Suprapubic skin (tissue), 4 donors: ENCODE measurements at regions not wholly inside any gene's neighbourhood (a gene's known extent, or its start where the extent isn't known, plus 50 kb on each side); places are given as distances from the start of the nearest gene placed in this dataset.

Experiments used
- DNase-seq, 2 donors: peaks; one replicate each; pipeline ENCODE4 v3.0.0-alpha.2; 2019; ENCODE audit warnings: low spot score in 2 of 2
- H3K27ac ChIP-seq: fragments of 200-600 bp; sonication (generic); one replicate; pipeline ENCODE4 v1.5.1; 2019
- H3K27me3 ChIP-seq: fragments of 200-600 bp; sonication (generic); one replicate; pipeline ENCODE4 v1.5.1; 2019
- H3K36me3 ChIP-seq: fragments of 200-600 bp; sonication (generic); one replicate; pipeline ENCODE4 v1.5.1; 2019
- H3K4me1 ChIP-seq: fragments of 200-600 bp; sonication (generic); one replicate; pipeline ENCODE4 v1.5.1; 2019
- H3K4me3 ChIP-seq: fragments of 200-600 bp; sonication (generic); one replicate; pipeline ENCODE4 v1.5.1; 2019; ENCODE audit warnings: mild to moderate bottlenecking
- H3K9me3 ChIP-seq: fragments of 200-600 bp; sonication (generic); one replicate; pipeline ENCODE4 v1.5.1; 2019
- EP300 ChIP-seq: sonication (generic); formaldehyde crosslinking; IDR thresholded peaks from one replicate; pipeline ENCODE4 v1.6.1; 2017; ENCODE audit warnings: antibody characterized with exemption
- POLR2A ChIP-seq, 2 donors: fragments of 450-650 bp; IDR thresholded peaks; one replicate each; pipeline ENCODE4 v1.6.1; 2017; ENCODE audit warnings: antibody characterized with exemption in 2 of 2, mild to moderate bottlenecking in 2 of 2, moderate library complexity in 2 of 2
- POLR2AphosphoS5 ChIP-seq, 3 donors: sonication (generic); formaldehyde crosslinking; IDR thresholded peaks; one replicate each; pipeline ENCODE4 v1.6.1; 2017; ENCODE audit warnings: antibody characterized with exemption in 3 of 3
- WGBS: methylation state at CpG from one replicate; pipeline ENCODE4 v1.1.5; 2018; 5-methylcytosine and 5-hydroxymethylcytosine counted together
- TF ChIP-seq, protein P1 (sequence below), 2 donors: fragments of 200-600 bp in 1 of 2; fragments of 450-650 bp in 1 of 2; sonication (generic) in 1 of 2; IDR thresholded peaks; one replicate each; pipeline ENCODE4 v1.5.1; 2016 to 2019; ENCODE audit warnings: antibody characterized with exemption in 2 of 2, mild to moderate bottlenecking in 1 of 2, moderate library complexity in 1 of 2

DNA sequence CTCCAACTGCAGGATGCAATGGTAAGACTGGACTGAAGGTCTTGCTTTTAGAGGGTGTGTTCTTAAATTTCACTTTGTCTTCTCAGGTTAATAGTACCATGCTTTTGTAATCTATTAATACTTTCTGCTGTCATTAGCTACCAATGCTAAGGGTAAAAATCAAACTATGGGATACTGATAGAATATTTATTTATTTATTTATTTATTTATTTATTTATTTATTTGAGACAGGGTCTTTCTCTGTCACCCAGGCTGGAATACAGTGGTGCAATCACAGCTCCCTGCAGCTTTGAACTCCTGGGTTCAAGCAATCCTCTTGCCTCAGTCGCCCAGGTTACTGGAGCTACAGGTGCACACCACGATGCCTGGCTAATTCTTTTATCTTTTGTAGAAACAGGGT is 152.1 kb downstream of the SPP2 start:
- Histone ChIP-seq H3K36me3 (no peaks in the 10 kb centered on the region), H3K27ac (no peak overlapping the region), H3K9me3 (no peaks in the 10 kb centered on the region), H3K4me1 (peaks cover 15% of the 10 kb centered on the region), H3K4me3 (no peak overlapping the region), H3K27me3 (no peaks in the 10 kb centered on the region)
- TF ChIP-seq, protein P1, sequence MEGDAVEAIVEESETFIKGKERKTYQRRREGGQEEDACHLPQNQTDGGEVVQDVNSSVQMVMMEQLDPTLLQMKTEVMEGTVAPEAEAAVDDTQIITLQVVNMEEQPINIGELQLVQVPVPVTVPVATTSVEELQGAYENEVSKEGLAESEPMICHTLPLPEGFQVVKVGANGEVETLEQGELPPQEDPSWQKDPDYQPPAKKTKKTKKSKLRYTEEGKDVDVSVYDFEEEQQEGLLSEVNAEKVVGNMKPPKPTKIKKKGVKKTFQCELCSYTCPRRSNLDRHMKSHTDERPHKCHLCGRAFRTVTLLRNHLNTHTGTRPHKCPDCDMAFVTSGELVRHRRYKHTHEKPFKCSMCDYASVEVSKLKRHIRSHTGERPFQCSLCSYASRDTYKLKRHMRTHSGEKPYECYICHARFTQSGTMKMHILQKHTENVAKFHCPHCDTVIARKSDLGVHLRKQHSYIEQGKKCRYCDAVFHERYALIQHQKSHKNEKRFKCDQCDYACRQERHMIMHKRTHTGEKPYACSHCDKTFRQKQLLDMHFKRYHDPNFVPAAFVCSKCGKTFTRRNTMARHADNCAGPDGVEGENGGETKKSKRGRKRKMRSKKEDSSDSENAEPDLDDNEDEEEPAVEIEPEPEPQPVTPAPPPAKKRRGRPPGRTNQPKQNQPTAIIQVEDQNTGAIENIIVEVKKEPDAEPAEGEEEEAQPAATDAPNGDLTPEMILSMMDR (IDR thresholded peaks at IDR 0.05), result no peak
- no peak for TF ChIP-seq POLR2A (IDR thresholded peaks at IDR 0.05)
- no peak for TF ChIP-seq EP300
- TF ChIP-seq POLR2AphosphoS5 (IDR thresholded peaks at IDR 0.05), result no peak
- no peak for DNase-seq
- 96% methylated on average over 2 of the region's 2 CpGs for WGBS

DNA sequence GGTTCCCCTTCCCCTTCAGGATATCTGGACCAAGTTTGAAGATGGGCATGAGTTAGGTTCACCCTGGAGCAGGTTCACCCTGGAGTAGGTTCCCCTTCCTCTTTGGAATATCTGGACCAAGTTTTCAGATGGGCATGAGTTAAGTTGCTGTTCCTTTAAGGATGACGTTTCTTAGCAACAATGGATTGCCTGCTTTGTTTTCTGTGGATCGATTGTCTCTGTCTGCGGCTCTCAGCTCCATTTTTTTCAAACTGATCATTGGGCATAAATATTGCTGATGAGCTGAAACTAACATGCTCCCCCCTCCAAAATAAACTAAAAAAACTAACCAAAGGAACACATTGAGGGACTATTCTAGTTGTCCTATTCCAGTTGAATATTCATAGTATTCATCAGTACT is 149.5 kb downstream of the SPP2 start:
- no peaks in the 10 kb centered on the region for H3K27me3 ChIP-seq
- TF ChIP-seq POLR2AphosphoS5 (IDR thresholded peaks at IDR 0.05), result no peak
- TF ChIP-seq, protein P1 (IDR thresholded peaks at IDR 0.05), result no peak
- TF ChIP-seq EP300, result no peak
- no peak for TF ChIP-seq POLR2A (IDR thresholded peaks at IDR 0.05)

DNA sequence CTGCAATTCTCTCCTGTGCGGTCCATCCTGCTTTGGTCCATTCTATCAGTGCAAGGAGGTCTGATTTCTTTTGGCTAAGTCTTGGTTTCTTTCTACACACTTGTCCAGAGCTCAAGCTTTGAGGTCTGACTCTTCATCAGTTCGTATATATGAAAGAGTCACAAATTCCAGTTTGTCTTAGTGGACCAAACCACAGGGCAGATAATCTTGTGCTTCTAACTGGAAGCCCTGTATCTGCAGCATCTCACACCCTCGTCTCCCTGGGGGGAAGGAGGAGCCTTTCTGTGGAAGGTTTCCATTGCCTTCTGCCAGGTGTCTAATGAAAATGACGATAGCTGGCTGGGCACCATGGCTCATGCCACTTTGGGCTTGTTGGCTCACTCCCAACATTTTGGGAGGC is 148.5 kb downstream of the SPP2 start:
- H3K27ac ChIP-seq, result no peak overlapping the region
- no peaks in the 10 kb centered on the region for H3K36me3 ChIP-seq
- no peak overlapping the region for H3K4me3 ChIP-seq
- WGBS, result 52% methylated on average over 3 of the region's 4 CpGs
- H3K9me3 ChIP-seq, result no peaks in the 10 kb centered on the region
- H3K4me1 ChIP-seq, result peaks cover 15% of the 10 kb centered on the region
- TF ChIP-seq EP300 (no peak), POLR2A (IDR thresholded peaks at IDR 0.05) (no peak), POLR2AphosphoS5 (IDR thresholded peaks at IDR 0.05) (no peak)
- TF ChIP-seq, protein P1 (IDR thresholded peaks at IDR 0.05), result no peak
- no peak for DNase-seq
- no peaks in the 10 kb centered on the region for H3K27me3 ChIP-seq

More for the DNA sequence above, 149.5 kb downstream of the SPP2 start:
- Histone ChIP-seq H3K27ac (no peak overlapping the region), H3K9me3 (no peaks in the 10 kb centered on the region), H3K4me3 (no peak overlapping the region), H3K36me3 (no peaks in the 10 kb centered on the region), H3K4me1 (peaks cover 15% of the 10 kb centered on the region)
- 41% methylated on average over 3 of the region's 3 CpGs for WGBS
- no peak for DNase-seq

DNA sequence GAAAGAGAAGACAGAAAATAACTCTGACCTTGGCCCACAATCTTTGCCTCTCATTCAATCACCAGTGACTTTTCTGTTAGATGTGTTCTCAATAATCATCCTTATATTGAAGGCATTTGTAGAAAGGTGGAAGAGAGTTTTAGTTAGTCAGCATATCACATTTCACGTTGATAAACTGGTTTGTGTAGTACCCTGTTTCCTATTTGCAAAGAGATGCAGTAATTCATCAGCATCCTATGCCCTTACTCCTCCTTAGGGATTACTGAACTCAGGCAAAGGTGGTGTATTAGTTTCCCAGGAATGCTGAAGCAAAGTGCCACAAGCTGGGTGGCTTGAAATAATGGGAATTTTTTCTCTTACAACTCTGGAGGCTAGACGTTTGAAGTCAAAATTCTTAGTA is 145.0 kb downstream of the SPP2 start:
- no peaks in the 10 kb centered on the region for H3K27me3 ChIP-seq
- H3K36me3 ChIP-seq, result no peaks in the 10 kb centered on the region
- DNase-seq, result no peak
- 68% methylated on average over 2 of the region's 2 CpGs for WGBS
- no peaks in the 10 kb centered on the region for H3K9me3 ChIP-seq
- no peak overlapping the region for H3K27ac ChIP-seq
- TF ChIP-seq, protein P1 (IDR thresholded peaks at IDR 0.05), result no peak
- TF ChIP-seq POLR2A (IDR thresholded peaks at IDR 0.05) (no peak), POLR2AphosphoS5 (IDR thresholded peaks at IDR 0.05) (no peak), EP300 (no peak)
- H3K4me1 ChIP-seq, result no peaks in the 10 kb centered on the region
- no peak overlapping the region for H3K4me3 ChIP-seq

DNA sequence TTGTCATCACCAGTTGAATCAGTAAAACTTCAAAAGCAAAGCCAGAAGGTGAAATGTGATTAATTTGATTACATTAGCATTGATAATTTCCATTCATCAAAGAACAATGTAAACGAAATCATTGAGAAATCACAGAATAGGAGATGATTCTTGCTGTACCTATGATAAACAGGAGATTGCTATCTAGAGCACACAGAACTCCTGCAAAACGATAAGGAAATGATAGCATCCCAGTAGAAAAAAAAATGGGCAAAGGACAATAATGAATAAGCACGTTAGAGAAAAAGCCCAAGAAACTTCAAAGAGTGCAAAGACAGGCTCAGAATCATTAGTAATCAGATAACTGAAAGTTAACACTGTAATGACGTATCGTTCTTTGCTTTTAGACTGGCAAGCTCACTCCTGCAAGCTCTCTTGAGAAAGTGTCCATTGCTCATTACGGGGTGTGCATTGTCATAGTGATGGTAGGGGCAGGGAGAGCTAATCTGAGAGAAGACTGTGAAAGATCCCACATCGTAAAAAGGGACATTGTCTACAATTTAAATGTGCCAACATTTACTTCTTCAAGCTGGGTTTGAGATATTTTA is 143.6 kb downstream of the SPP2 start:
- Histone ChIP-seq H3K4me1 (no peaks in the 10 kb centered on the region), H3K9me3 (no peaks in the 10 kb centered on the region), H3K36me3 (no peaks in the 10 kb centered on the region), H3K27me3 (peaks cover 2% of the 10 kb centered on the region), H3K27ac (no peak overlapping the region), H3K4me3 (no peak overlapping the region)
- WGBS, result 46% methylated on average over 7 of the region's 7 CpGs
- DNase-seq, result no peak
- TF ChIP-seq EP300 (no peak), POLR2AphosphoS5 (IDR thresholded peaks at IDR 0.05) (no peak)
